CD4-positive, alpha-beta T cell treated with Interleukin-10 for 1 hour (primary cell): ENCODE measurements at regions not wholly inside any gene's neighbourhood (a gene's known extent, or its start where the extent isn't known, plus 50 kb on each side); places are given as distances from the start of the nearest gene placed in this dataset.
"Not testable (repeated sequence)": the region's sequence is repeated elsewhere in the genome, so short reads cannot be mapped to it uniquely, and the experiment has no call there.

Source experiments
- DNase-seq: peaks from one replicate; pipeline ENCODE4 v3.0.0-alpha.2; 2020

DNA sequence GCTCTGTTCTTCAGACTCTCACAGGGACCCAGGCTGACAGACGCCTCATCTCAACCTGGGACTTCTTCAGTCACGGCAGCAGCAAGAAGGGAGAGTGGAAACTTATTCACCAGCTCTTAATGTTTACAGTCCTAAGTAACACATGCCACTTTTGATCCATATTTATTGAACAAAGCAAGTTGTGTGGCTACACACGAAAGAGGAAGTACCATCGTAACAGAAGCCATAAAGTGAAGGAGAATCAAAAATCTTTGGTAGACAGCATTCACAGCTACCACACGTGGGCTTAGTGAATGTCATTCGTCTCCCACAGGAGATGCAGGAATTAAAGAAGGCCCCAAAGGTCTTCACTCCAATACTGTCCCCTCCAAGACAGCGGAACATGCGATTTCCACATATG, 582.6 kb downstream of the CETN3 start:
- DNase-seq = no peak

DNA sequence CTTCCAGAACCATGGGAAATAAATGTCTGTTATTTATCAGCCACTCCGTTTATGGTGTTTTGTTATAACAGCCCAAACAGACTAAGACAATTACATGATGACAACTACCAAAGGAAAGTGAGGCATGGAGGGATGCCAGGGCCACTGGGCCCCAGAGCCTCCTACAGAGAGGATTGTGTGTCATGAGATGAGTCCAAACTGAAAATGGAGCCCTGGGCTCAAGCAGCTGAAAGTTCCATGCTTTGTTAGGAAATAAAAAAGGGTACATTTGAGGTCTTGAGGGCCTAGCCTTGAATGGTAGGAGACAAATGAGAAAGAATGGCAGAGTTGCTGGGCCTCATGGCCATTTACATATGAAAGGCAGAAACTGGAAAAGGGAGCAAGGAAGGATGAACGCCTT, 586.5 kb downstream of the CETN3 start:
- no peak for DNase-seq

DNA sequence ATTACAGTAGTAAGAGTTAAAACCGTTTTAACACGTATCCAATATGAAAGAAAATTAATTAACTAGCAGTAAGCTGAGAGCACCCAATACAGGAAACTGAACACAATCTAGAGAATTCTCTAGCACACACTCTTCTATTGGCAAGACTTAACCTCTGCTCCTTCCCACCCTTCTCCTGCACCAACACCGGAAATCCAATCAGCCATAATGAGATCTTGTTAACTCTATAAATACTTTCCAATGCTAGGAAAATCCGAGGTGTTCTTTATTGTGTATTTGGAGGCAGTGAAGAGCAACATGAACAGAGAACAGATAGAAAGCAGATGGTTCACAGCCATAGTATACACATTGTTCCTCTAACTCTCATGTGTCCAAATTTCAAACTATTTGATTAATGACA, 591.7 kb downstream of the CETN3 start:
- no peak for DNase-seq

DNA sequence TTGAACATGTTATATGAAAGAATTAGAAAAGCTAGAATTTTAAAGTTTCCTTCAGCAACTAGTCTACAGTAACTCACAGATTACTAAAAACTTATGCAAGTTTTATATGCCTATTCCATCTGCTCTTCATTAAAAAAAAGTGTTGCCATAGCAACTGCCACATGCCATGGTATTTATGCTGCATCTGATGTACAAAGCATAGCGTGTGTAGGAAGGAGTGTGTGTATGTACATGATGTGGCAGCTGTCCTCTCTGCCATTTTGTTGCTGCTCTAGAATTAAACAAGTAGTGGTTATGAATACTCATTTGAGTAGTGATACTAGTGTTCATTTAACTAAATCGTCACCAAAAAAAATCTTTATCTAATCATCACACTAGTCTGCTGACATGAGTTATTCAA, 593.5 kb downstream of the CETN3 start:
- no peak for DNase-seq

DNA sequence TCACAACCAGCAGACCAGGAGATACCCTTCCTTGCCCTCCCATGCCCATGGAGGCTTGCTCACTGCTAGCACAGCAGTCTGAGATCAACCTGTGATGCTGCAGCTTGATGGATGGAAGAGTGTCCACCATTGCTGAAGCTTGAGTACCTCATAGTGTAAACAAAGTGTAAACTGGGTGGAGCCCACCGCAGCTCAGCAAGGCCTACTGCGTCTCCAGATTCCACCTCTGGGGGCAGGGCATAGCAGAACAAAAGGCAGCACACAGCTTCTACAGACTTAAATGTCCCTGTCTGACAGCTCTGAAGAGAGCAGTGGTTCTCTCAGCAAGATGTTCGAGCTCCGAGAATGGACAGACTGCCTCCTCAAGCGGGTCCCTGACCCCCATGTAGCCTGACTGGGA, 608.8 kb downstream of the CETN3 start:
- not testable (repeated sequence) for DNase-seq

DNA sequence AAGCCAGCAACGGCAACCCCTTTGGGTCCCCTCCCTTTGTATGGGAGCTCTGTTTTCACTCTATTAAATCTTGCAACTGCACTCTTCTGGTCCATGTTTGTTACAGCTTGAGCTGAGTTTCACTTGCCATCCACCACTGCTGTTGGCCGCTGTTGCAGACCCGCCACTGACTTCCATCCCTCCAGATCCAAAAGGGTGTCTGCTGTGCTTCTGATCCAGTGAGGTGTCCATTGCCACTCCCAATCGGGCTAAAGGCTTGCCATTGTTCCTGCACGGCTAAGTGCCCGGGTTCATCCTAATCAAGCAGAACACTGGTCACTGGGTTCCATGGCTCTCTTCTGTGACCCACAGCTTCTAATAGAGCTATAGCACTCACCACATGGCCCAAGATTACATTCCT, 615.1 kb downstream of the CETN3 start:
- DNase-seq = not testable (repeated sequence)

DNA sequence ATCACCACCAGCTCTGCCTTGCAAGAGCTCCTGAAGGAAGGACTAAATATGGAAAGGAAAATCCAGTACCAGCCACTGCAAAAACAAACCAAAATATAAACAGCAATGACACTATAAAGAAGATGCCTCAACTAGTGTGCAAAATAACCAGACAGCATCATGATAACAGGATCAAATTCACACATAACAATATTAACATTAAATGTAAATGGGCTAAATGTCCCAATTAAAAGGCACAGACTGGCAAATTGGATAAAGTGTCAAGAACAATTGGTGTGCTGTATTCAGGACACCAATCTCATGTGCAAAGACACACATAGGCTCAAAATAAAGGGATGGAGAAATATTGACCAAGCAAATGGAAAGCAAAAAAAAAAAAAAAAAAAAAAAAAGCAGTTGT, 629.8 kb downstream of the CETN3 start:
- not testable (repeated sequence) for DNase-seq

DNA sequence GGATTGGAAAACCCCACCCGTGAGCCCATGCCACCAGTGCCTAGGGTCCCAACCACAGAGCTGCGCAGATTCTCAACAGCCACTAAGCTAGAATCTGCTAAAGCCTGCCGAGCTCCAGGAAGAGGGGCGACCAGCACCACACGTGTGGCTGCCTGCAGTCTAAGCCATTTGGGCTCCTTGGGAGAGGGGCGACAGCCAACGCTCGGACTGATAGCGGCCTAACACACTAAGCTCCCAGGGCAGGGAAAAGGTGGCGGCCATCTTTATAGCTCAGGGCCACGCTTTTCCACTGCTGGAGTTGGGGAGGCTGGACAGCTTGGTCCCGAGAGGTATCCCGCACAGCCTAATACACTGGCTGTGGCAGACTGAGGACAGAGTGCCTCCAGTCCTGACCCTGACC, 631.8 kb downstream of the CETN3 start:
- DNase-seq = no peak

DNA sequence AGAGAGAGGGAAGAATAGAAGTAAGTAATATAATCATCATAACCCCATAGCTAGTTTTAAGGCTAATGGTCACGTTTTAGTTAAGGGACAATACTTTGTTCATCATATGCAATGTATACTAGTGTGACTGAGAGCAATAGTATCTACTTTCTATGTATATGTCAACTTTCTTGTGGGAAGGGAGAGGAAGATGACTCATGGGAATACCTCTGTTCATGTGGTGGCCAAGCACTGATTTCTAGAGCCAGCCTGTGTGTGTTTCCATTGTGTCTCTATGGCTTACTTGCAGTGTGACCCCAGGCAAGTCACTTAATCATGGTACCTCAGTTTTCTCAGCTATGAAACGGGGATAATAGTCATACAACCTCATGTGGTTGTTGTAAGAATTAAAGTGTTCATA, 639.6 kb downstream of the CETN3 start:
- no peak for DNase-seq

DNA sequence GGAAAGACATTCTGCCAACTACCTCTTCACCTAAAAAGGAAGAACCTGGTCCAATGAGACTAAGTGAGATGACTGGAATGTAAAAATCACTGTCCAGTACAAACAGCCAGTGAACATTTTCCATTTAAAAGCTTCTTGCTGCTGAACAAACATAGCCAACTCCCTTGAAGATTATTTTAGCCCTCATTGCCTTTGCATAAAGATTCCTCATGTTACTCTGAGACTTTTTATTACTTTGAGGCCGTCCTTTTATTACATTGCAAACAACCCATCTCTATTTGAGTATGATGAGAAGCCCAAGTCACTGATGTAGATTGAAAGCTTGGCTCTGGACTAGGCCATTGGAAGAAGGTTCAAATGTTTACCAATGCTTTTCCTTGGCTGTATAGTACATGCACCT, 649.8 kb downstream of the CETN3 start:
- no peak for DNase-seq

DNA sequence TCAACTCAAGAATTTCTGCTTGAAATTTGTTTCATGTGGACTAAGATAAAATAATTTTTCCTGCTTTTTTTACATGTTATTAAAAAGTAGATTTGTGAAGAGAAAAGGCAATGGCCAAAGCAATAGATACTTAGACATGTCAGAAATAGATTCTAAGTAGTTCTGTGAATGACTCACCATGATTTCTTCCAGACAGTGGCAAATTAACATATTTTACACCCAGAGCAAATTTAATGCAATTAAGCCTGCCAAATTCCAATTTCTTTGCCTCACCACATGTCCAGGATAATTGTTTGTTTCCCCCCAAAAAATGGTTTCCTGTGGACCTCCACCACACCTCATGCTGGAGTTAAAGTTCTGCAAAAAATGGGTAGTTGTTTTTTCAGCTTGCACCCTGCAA, 651.4 kb downstream of the CETN3 start:
- no peak for DNase-seq

DNA sequence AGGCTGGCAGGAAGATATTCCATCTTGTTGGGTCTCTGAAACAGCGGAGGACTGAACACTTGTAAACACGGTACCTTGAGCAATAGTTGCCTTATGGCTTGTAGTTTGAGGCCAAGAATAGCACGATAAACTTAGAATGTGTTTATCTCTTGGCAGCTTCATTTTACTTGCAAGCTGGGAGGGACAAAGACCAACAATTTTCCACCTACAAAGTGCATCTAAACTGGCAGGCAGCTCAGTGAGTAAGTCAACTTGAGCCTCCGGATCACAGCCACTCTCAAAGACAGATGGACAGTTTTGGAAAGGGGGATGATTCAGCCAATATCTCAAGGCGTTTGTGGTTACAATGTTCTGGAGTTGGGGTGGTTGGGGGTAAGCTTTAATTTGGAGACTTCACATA, 652.6 kb downstream of the CETN3 start:
- DNase-seq = no peak

DNA sequence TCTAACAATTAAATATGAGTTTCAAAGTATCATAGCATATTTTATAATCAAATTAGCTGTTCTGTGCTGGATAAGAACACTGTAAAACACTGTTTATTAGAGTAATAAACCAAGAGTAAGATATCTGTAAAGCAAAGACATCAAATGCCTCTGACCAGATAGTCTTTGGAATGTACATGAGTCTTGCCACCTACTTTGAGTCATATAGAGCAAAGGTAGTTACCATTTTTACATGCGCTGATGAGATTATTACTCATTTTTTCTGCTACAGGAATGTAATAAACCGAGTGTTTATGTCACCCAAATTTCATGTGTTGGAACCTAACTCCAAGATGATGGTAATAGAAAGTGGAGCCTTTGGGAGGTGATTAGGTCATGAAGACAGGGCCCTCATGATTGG, 654.5 kb downstream of the CETN3 start:
- no peak for DNase-seq

DNA sequence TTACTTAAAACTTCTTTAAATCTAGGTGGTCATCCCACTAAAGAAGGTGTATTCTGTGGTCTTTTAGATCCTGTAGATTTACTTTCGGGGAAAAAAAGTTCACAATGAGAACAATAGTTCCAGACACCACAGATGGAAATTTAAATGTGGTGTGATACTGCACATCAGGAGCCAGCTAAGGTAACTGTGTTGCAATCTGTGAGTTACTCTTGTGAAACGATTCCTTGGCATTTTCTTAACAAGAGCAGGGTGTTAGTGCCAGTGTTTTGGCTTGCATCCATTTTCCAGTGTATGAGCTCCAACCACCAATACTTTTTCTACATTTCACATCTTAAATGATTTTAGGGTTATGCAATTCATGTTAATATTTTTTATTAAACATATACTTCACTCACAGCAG, 674.5 kb downstream of the CETN3 start:
- no peak for DNase-seq

DNA sequence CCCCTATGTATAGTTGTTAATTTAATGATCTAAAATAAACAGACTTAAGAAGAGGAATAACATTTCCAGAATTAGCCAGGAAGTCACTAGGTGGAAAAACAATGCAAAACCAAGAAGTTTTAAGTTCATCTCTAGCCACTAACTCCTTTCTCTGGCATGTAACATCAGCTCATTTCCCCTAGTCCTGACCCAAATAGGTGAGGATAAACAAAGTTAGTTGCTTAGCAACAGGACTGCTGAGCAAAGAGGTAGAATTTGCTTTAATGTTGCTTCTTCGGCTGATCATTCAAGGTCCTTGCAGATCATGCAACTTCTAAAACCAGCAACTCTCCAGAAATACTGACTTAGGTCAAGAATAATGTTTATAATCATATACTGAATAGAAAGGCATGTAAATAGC, 675.8 kb downstream of the CETN3 start:
- no peak for DNase-seq

DNA sequence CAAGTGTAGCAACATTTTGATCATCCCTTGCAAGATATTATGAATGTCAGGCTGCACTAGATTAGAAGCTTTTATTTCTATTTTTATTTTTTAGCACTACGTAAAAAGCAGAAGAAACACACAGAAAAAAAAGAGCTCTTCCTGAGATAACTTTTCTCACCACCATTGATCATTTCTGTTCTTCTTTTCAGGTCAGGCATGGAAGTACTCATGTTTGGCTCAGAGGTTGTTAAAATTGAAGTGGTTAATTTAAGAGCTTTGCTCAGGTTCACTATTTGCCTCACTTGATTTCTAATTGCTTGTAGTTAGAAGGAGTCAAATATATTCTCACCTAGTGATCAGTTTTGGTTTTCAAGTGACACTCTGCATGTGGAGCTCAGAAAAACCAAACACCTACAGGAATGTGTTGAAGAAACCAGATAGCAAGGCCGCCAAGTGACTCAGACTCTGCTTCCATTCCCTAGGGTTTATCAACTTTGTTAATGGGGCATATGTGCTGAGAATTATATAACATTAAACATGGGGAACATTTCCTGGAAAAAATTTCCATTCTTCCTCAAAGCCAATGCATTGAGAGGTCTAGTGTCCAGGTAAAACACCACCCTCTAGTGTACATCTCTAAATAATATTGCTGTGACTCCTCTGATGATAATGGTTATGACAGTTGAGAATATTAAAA, 679.8 kb downstream of the CETN3 start:
- no peak for DNase-seq

DNA sequence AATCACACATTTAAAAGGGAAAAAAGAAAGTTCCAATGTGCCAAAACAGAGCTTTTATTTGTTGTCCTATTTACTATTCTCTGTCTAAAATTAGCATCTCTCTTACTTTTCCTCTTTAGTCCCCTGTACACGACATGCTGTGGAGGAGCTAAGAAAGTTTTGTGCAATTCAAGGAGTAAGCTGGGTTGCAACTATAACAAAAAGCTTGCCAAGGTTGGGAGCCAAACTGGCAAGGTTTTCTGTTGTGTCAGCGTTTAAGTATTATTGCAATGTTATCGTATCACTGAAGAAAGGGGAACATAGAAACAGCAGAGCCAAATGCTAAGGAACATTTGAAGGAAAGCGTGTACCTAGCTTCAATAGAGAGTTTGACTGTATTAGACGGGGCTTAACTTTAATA, 680.8 kb downstream of the CETN3 start:
- DNase-seq = no peak

DNA sequence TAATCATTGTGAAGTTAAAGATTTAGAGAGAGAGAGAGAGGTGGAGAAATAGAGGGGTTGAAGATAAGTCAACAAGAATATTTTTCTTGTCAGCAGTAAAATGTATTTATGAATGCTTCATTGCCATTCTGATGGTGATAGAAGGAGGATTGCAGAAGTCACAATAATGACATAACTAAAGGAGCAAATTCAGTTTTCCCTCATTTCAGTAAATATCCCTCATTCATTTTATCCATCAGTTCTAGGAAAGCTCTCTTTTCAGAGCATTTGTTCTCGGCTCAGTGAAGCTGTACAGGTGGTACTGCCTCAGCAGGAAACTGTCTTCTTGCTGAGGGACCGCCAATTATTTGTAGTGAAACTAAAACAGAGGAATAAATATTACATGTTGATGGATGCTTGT, 681.4 kb downstream of the CETN3 start:
- no peak for DNase-seq

DNA sequence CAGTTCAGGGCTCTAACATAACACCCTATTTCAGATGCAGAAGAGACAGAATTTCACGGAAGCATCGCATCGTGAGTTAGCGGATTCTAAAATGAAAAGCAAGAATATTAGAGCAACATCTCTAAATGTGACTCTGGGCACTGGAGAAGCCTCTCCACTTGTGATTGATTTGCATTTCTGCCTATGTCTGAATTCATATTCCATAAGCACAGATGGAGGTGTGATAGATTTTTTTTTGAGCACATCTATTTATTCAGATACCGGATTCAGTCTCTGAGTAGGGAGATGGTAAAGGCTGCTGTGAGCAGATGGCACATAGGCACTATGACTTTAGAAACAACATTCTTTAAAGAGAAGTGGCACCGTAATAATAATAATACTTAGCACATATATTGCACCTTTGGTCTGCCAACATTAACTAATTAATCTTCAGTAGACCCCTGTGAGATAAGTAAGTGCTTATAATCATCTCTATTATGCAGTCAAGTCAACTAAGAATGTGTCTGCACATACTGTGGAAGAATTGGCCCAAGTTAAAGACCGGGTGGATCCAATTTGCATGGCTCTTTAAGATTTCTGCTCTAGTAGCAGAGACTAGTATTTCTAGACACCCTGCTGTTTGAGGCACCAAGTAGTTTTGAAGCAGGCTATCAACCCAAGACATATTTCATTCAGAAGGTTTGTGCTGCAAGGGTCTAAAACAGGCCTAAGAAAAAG, 685.0 kb downstream of the CETN3 start:
- DNase-seq = no peak

DNA sequence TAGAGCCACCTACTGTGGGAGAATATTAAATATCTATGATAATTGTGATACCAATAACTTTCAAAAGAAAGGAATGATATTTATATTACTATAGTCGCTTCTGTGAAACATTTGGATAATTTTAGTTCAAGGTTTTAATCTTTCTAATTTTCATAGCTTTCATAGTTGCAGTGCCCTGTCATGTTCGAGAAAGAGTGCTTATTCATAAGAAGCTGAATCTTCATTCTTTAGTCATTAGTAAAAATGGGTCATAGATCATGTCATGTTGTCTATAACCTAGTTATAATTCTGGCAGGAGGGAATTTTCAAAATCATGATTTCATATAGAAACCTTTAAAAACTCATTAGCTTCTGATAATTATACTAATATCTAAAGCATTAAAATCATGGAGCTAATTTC, 685.6 kb downstream of the CETN3 start:
- DNase-seq = no peak

DNA sequence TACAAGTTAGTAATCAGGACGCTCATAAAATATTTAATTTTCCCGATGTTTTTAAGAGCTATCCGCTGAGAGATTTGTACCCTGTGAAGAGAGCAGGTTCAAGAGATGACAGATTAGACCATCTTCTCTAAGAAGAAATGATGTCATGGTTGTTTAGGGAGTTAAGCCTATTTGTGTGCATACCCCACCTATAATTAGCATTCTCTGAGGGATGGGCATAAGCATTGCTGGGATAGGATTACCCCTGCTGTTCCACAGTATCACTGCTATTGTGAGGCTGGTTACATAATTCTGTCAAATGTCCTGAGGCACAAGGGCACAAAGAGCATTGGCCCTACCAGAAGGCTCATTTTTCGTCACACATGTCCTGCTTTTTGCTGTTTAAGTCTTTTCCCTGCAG, 687.0 kb downstream of the CETN3 start:
- DNase-seq = no peak

DNA sequence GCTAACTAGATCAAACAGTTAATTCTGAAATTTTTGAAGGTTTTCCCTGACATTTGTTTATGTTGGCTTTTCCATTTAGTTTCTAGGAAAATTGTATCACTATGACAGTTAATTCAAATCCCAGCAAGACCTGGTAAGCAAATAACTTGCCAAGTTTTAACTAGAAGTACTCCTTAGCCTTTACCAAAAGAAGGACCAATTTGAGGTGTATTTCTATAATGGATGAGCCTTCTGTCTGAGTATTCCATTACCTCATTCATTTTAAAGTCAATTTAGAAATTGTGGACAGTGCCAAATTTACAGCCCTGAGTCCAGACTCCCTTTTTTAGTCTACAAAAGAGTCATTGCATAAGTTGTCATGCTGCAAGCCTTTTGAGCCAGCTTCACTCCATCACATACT, 687.6 kb downstream of the CETN3 start:
- DNase-seq = no peak

DNA sequence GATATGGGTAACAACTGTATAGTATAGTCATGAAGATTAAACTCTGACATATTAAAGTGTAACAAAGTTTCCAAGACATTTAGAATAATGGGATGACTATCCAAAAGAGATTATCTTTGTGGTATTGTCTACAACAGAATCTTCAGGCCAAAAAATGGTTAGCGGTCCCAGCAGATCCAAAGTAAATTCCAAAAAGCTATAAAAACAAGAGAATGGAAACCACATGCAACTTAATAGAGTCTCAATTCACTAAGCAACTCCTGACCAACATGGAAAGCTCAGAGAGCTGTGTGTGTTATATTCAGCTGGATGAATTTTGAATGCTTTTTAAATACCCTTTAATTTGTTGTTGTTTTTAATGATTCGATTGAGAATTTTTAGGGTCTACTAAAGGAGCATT, 688.2 kb downstream of the CETN3 start:
- DNase-seq = no peak

DNA sequence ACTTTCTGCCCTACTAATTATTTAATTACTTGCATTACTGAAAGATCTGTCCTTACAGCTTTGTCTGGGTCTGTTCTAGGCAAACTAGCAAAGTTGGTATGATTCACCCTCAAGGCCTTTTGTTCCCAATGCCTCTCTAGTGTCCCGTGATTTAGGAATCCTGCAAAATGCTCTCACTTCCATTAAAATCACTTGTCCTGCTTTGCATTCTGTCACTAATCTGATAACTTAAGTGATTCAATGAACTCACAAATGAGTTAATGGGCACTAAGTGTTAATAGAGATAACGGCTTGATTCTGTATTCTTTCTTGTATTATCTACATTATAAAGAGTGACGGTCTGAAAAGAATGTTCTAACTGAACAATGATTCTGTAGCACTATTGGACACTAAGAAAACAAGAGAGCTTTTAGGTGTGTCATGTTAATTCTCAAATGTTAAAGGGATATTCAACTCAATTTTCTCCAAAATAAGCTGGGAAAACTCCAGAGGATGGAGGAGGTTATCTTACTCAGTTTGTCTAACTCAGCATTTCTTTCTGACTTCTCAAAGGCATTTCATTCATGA, 697.3 kb downstream of the CETN3 start:
- no peak for DNase-seq

DNA sequence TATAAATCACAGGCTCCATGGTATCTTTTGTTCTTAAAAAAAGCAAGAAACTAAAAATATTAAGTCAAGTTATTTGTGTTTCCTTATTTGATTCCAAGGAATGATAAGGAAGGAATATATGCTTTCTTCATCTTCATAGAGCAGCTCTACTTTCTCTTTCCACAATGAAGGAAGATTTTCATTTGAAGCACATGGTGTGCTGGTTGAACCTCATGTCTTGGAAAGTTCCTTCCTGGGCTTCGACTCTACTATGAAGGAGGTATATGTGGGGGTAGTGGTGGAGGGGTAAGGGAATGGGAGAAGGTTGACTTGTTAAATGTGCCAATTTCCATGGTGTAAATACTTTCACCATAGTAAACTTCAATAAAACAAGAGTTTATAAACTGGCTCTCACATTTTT, 698.0 kb downstream of the CETN3 start:
- DNase-seq = no peak
